ENCODE measurements at regions not wholly inside any gene's neighbourhood (a gene's known extent, or its start where the extent isn't known, plus 50 kb on each side); places are given as distances from the start of the nearest gene placed in this dataset.

- no peak for DNase-seq
- no peak for TF ChIP-seq CTCF (IDR thresholded peaks at IDR 0.05)
- H3K4me1 ChIP-seq: no peaks in the 10 kb centered on the region
- intact Hi-C loops (cut with DNase I): no loop called here
- no peak for ATAC-seq
- no peaks in the 10 kb centered on the region for H3K9me3 ChIP-seq
- H3K27me3 ChIP-seq (ENCODE audit: low read depth): no peaks in the 10 kb centered on the region
- H3K36me3 ChIP-seq: no peaks in the 10 kb centered on the region
- no peak overlapping the region for H3K4me3 ChIP-seq
- no peak overlapping the region for H3K27ac ChIP-seq
These were observed 1700.1 kb upstream of the SLC10A2 start for GRCh38 chr13:104766319-104766718.

- ATAC-seq (no peak), DNase-seq (no peak)
- intact Hi-C loops (cut with DNase I): no loop called here
- TF ChIP-seq CTCF (IDR thresholded peaks at IDR 0.05): no peak
- Histone ChIP-seq H3K27me3 (ENCODE audit: low read depth) (no peaks in the 10 kb centered on the region), H3K4me1 (no peaks in the 10 kb centered on the region), H3K9me3 (no peaks in the 10 kb centered on the region), H3K4me3 (no peak overlapping the region), H3K36me3 (no peaks in the 10 kb centered on the region), H3K27ac (no peak overlapping the region)
These were observed 1698.4 kb upstream of the SLC10A2 start for GRCh38 chr13:104764600-104764999.

GRCh38 chr13:104759069-104759468 lies 1692.9 kb upstream of the SLC10A2 start:
- H3K4me3 ChIP-seq: no peak overlapping the region
- H3K27ac ChIP-seq: no peak overlapping the region
- H3K27me3 ChIP-seq (ENCODE audit: low read depth): no peaks in the 10 kb centered on the region
- intact Hi-C loops (cut with DNase I): no loop called here
- H3K36me3 ChIP-seq: no peaks in the 10 kb centered on the region
- no peak for DNase-seq
- no peaks in the 10 kb centered on the region for H3K4me1 ChIP-seq
- no peaks in the 10 kb centered on the region for H3K9me3 ChIP-seq
- TF ChIP-seq CTCF (IDR thresholded peaks at IDR 0.05): no peak
- no peak for ATAC-seq

GRCh38 chr13:104757712-104758111 lies 1691.5 kb upstream of the SLC10A2 start:
- DNase-seq (no peak), ATAC-seq (no peak)
- intact Hi-C loops (cut with DNase I): no loop called here
- Histone ChIP-seq H3K4me3 (no peak overlapping the region), H3K36me3 (no peaks in the 10 kb centered on the region), H3K27me3 (ENCODE audit: low read depth) (no peaks in the 10 kb centered on the region), H3K4me1 (no peaks in the 10 kb centered on the region), H3K27ac (no peak overlapping the region), H3K9me3 (no peaks in the 10 kb centered on the region)
- no peak for TF ChIP-seq CTCF (IDR thresholded peaks at IDR 0.05)

GRCh38 chr13:104750377-104750776 lies 1684.2 kb upstream of the SLC10A2 start:
- H3K4me1 ChIP-seq: no peaks in the 10 kb centered on the region
- H3K9me3 ChIP-seq: no peaks in the 10 kb centered on the region
- no peak for TF ChIP-seq CTCF (IDR thresholded peaks at IDR 0.05)
- DNase-seq (no peak), ATAC-seq (no peak)
- H3K27me3 ChIP-seq (ENCODE audit: low read depth): no peaks in the 10 kb centered on the region
- no peaks in the 10 kb centered on the region for H3K36me3 ChIP-seq
- intact Hi-C loops (cut with DNase I): no loop called here
- no peak overlapping the region for H3K4me3 ChIP-seq
- H3K27ac ChIP-seq: no peak overlapping the region

- Histone ChIP-seq H3K27me3 (ENCODE audit: low read depth) (no peaks in the 10 kb centered on the region), H3K4me3 (no peak overlapping the region), H3K36me3 (no peaks in the 10 kb centered on the region), H3K4me1 (no peaks in the 10 kb centered on the region), H3K9me3 (no peaks in the 10 kb centered on the region), H3K27ac (no peak overlapping the region)
- intact Hi-C loops (cut with DNase I): no loop called here
- no peak for TF ChIP-seq CTCF (IDR thresholded peaks at IDR 0.05)
- ATAC-seq (no peak), DNase-seq (no peak)
These were observed 1674.5 kb upstream of the SLC10A2 start for GRCh38 chr13:104740641-104741222.
